Muscle layer of duodenum (tissue), 2 donors: ENCODE measurements at regions not wholly inside any gene's neighbourhood (a gene's known extent, or its start where the extent isn't known, plus 50 kb on each side); places are given as distances from the start of the nearest gene placed in this dataset.
"Not testable (repeated sequence)": the region's sequence is repeated elsewhere in the genome, so short reads cannot be mapped to it uniquely, and the experiment has no call there.

Source experiments
- H3K27ac ChIP-seq: one replicate; pipeline ENCODE4 v1.7.0; 2013; ENCODE audit warnings: mild to moderate bottlenecking, low read length
- H3K27me3 ChIP-seq: one replicate; pipeline ENCODE4 v1.7.0; 2013; ENCODE audit warnings: low read depth, mild to moderate bottlenecking, control low read depth, low read length
- H3K36me3 ChIP-seq, 2 donors: one replicate each; pipeline ENCODE4 v1.7.0; 2013; ENCODE audit warnings: low read length in 2 of 2, control low read depth in 1 of 2, mild to moderate bottlenecking in 1 of 2; ENCODE audit not compliant: insufficient read depth in 2 of 2, control insufficient read depth in 1 of 2
- H3K4me1 ChIP-seq, 2 donors: one replicate each; pipeline ENCODE4 v1.7.0; 2013; ENCODE audit warnings: low read length in 2 of 2, mild to moderate bottlenecking in 2 of 2, control low read depth in 1 of 2, moderate library complexity in 1 of 2; ENCODE audit not compliant: insufficient read depth in 2 of 2, control insufficient read depth in 1 of 2
- H3K4me3 ChIP-seq, 2 donors: one replicate each; pipeline ENCODE4 v1.7.0; 2013; ENCODE audit warnings: low read length in 2 of 2, low read depth in 1 of 2, mild to moderate bottlenecking in 1 of 2
- H3K9me3 ChIP-seq, 2 donors: one replicate each; pipeline ENCODE4 v1.7.0; 2013; ENCODE audit warnings: low read length in 2 of 2, control low read depth in 1 of 2, mild to moderate bottlenecking in 1 of 2; ENCODE audit not compliant: control insufficient read depth in 1 of 2
- donor health status: healthy.

- not testable (repeated sequence) for H3K36me3 ChIP-seq, H3K9me3 ChIP-seq, H3K27ac ChIP-seq, H3K4me3 ChIP-seq, H3K27me3 ChIP-seq, H3K4me1 ChIP-seq
Observed at GRCh38 chr16:21541611-21542051, 57.7 kb upstream of the METTL9 start.

GRCh38 chr16:21542075-21542474 is 57.3 kb upstream of the METTL9 start:
- H3K9me3 ChIP-seq, H3K27me3 ChIP-seq, H3K4me1 ChIP-seq, H3K27ac ChIP-seq, H3K36me3 ChIP-seq, H3K4me3 ChIP-seq: not testable (repeated sequence)

GRCh38 chr16:21542491-21543124 is 56.8 kb upstream of the METTL9 start:
- H3K36me3 ChIP-seq, H3K4me3 ChIP-seq: not testable (repeated sequence)

GRCh38 chr16:21543151-21543836 is 56.1 kb upstream of the METTL9 start:
- H3K36me3 ChIP-seq, H3K27ac ChIP-seq, H3K4me3 ChIP-seq, H3K27me3 ChIP-seq, H3K9me3 ChIP-seq, H3K4me1 ChIP-seq: not testable (repeated sequence)

More at GRCh38 chr16:21542491-21543124, 56.8 kb upstream of the METTL9 start:
- H3K27me3 ChIP-seq, H3K27ac ChIP-seq, H3K4me1 ChIP-seq, H3K9me3 ChIP-seq: not testable (repeated sequence)

- not testable (repeated sequence) for H3K27me3 ChIP-seq, H3K4me1 ChIP-seq, H3K27ac ChIP-seq, H3K4me3 ChIP-seq, H3K36me3 ChIP-seq, H3K9me3 ChIP-seq
Observed at GRCh38 chr16:21545664-21546326, 53.6 kb upstream of the METTL9 start.

GRCh38 chr16:21549396-21549795 is 50.0 kb upstream of the METTL9 start:
- H3K9me3 ChIP-seq, H3K27ac ChIP-seq, H3K27me3 ChIP-seq, H3K4me1 ChIP-seq, H3K36me3 ChIP-seq, H3K4me3 ChIP-seq: not testable (repeated sequence)
